ENCODE measurements at regions not wholly inside any gene's neighbourhood (a gene's known extent, or its start where the extent isn't known, plus 50 kb on each side); places are given as distances from the start of the nearest gene placed in this dataset.
"Not testable (repeated sequence)": the region's sequence is repeated elsewhere in the genome, so short reads cannot be mapped to it uniquely, and the experiment has no call there.

- FAIRE-seq: no peak
Observed at GRCh38 chr21:23127973-23128372, 2129.8 kb downstream of the NCAM2 start.

GRCh38 chr21:23130308-23130707 is 2132.1 kb downstream of the NCAM2 start:
- FAIRE-seq: no peak

- FAIRE-seq: no peak
Observed at GRCh38 chr21:23131177-23131576, 2133.0 kb downstream of the NCAM2 start.

- no peak for FAIRE-seq
Observed at GRCh38 chr21:23138797-23139196, 2140.6 kb downstream of the NCAM2 start.

GRCh38 chr21:23152130-23152529 is 2153.9 kb downstream of the NCAM2 start:
- FAIRE-seq: no peak

- not testable (repeated sequence) for FAIRE-seq
Observed at GRCh38 chr21:23153842-23154241, 2155.6 kb downstream of the NCAM2 start.

GRCh38 chr21:23155281-23155680 is 2157.1 kb downstream of the NCAM2 start:
- no peak for FAIRE-seq

GRCh38 chr21:23160914-23161313 is 2162.7 kb downstream of the NCAM2 start:
- FAIRE-seq: no peak

GRCh38 chr21:23162198-23162946 is 2164.2 kb downstream of the NCAM2 start:
- FAIRE-seq: no peak
